Vagina (tissue), 2 donors: ENCODE measurements at regions not wholly inside any gene's neighbourhood (a gene's known extent, or its start where the extent isn't known, plus 50 kb on each side); places are given as distances from the start of the nearest gene placed in this dataset.

Experiments used
- POLR2A ChIP-seq, 2 donors: fragments of 450-650 bp; IDR thresholded peaks; one replicate each; pipeline ENCODE4 v1.6.1; 2017; ENCODE audit warnings: antibody characterized with exemption in 2 of 2, mild to moderate bottlenecking in 2 of 2, moderate library complexity in 2 of 2
- TF ChIP-seq, protein P1 (sequence below), 3 experiments: fragments of 450-650 bp in 2 of 3; fragments of 200-600 bp in 1 of 3; sonication (generic) in 1 of 3; IDR thresholded peaks; one replicate each; pipeline ENCODE4 v1.5.1; 2017 to 2019; ENCODE audit warnings: antibody characterized with exemption in 3 of 3, mild to moderate bottlenecking in 2 of 3, moderate library complexity in 2 of 3

DNA sequence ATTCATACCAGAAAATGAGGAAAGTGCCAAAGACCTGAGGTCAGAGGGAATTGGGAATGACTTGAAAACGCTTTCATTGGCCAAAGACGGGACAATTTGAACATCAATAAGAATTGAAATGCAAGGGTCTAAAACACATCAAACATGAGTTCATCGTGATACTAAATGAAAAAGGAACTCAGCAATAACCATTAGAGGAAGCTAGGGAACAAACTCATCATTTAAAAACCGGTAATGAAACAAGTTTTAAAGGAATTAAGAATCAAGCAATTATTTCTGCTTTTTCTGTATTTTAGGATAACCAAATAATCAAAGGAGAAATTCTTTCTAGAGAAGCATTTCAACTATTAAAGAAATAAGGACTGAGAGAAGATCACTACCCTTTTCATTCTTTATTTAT lies 303.1 kb downstream of the ARHGAP12 start:
- TF ChIP-seq, protein P1, sequence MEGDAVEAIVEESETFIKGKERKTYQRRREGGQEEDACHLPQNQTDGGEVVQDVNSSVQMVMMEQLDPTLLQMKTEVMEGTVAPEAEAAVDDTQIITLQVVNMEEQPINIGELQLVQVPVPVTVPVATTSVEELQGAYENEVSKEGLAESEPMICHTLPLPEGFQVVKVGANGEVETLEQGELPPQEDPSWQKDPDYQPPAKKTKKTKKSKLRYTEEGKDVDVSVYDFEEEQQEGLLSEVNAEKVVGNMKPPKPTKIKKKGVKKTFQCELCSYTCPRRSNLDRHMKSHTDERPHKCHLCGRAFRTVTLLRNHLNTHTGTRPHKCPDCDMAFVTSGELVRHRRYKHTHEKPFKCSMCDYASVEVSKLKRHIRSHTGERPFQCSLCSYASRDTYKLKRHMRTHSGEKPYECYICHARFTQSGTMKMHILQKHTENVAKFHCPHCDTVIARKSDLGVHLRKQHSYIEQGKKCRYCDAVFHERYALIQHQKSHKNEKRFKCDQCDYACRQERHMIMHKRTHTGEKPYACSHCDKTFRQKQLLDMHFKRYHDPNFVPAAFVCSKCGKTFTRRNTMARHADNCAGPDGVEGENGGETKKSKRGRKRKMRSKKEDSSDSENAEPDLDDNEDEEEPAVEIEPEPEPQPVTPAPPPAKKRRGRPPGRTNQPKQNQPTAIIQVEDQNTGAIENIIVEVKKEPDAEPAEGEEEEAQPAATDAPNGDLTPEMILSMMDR (IDR thresholded peaks at IDR 0.05), result no peak
- no peak for TF ChIP-seq POLR2A (IDR thresholded peaks at IDR 0.05)
